HG02840 (cell line): ENCODE measurements at regions not wholly inside any gene's neighbourhood (a gene's known extent, or its start where the extent isn't known, plus 50 kb on each side); places are given as distances from the start of the nearest gene placed in this dataset.
A peak's percentile ranks its signal among the peaks of the same experiment; 100 is the strongest.
"Not testable (repeated sequence)": the region's sequence is repeated elsewhere in the genome, so short reads cannot be mapped to it uniquely, and the experiment has no call there.

ENCODE experiments used
- ATAC-seq: cut with Tn5 transposase; IDR thresholded peaks from one replicate; pipeline ENCODE4 v1.9.1; 2021; ENCODE audit warnings: mild to moderate bottlenecking, moderate library complexity, moderate number of reproducible peaks; ENCODE audit not compliant: unreplicated experiment, low FRiP score

DNA sequence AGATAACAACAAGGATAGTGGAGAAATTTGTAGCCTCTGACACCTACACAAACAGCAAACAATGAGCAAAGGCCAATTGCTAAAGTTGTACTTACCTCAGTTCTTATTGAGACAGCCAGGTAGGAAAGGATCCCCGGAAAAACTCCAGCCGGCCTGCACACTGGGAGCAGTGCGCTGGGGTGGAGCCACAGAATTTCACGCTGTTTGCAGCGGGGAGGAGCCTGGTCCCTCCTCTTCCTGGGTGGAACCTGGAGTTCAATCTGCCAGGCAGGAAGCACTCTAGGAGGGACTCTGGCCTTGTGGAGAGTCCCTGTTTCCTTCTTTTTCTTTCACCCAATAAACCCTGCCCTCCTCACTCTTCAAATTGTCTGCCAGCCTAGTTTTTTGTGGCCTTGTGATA lies 382.6 kb upstream of the TGIF2LX start:
- not testable (repeated sequence) for ATAC-seq

DNA sequence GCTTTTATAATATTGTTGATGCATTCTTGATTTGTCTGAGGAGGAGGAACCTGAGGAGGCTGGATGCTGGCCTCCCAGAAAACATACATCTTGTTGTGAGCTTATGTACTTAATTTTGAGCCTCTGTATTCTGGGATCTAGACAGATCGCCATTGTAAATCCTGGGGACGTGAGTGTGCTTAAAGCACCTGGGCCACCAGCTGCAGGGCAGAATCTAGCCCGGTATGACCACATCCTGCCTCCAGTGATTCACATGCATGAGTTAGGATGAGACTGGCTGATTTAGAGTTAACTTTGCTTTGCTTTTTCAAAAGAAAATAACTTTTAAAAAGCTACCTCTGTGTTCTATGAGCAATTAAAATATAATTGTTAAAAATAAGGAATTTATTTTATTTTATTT lies 364.6 kb upstream of the TGIF2LX start:
- not testable (repeated sequence) for ATAC-seq

DNA sequence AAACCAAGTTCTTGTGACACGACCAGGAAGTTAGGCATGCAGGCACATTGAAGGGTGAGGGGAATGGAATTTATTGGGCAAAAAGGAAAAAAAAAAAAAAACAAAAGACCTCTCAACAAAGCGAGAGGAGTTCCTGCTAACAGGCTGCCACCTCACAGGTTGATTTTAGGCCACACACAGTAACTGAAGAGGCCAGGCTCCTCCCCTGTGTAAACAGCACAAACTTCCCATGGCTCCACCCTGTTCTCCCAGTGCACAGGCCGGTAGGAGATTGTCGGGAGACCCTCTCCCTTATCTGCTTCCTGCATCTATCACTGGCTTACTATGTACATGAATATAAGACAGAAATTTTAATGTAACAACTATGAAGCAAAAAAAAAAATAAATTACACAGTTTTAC lies 359.6 kb upstream of the TGIF2LX start:
- ATAC-seq = not testable (repeated sequence)

DNA sequence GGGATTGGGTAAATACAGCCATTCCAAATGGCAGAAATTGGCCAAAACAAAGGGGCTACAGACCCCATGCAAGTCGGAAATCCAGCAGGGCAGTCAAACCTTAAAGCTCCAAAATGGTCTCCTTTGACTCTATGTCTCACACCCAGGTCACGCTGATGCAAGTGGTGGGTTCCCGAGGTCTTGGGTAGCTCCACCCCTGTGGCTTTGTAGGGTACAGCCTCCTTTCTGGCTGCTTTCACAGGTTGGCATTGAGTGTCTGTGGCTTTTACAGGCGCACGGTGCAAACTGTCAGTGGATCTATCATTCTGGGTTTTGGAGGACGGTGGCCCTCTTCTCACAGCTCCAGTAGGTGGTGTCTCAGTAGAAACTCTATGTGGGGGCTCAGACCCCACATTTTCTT lies 358.6 kb upstream of the TGIF2LX start:
- not testable (repeated sequence) for ATAC-seq

DNA sequence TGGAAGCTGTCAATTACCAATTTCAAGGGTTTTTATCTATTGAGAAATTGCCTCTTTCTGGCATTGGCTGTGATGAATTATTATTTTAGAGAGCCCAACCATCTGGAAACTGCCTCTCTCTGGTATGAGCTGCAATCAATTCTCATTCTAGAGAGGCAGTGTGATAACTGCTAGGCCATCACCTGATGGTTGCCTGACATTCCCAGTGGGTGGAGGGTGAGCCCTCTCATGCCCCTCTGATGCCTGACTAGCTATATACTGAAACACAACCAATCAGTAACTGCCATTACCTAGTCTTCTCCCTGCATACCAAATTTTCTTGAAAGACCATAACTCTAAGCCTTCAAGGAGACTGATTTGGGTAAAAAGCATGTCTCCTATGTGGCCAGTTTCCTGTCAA lies 353.9 kb upstream of the TGIF2LX start:
- not testable (repeated sequence) for ATAC-seq

DNA sequence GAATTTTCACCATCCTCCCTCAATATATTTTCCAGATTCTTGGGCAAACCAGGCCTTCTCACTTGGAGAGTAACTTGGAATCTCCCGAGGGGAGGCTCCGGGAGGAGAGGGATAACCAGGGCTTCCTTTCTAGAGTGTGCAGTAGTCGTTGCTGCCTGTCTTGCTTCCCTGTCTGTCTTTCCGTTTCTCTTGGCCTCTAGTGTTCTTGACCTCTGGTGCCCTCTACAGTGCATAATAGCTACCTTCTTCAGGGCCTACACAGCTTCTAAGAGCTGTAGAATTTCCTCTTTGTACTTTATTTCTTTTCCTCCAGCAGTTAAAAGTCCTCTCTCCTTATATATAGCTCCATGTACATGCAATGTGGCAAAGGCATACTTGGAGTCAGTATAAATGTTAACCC lies 339.8 kb upstream of the TGIF2LX start:
- not testable (repeated sequence) for ATAC-seq

DNA sequence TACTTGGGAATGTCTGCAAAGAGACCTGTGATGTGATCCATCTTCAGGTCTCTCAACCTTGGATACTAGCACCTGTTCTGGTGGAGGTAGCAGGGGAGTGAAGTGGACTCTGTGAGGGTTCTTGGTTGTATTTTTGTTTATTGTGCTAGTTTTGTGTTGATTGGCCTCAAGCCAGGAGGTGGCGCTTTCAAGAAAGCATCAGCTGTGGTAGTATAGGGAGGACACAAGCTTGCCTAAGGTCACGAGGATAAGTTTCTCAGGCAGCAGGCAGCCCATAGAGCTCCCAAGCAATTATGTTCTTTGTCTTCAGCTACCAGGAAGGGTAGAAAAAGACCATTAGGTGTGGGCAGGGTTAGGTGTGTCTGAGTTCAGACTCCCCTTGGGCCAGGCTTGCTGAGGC lies 289.9 kb upstream of the TGIF2LX start:
- ATAC-seq = not testable (repeated sequence)

DNA sequence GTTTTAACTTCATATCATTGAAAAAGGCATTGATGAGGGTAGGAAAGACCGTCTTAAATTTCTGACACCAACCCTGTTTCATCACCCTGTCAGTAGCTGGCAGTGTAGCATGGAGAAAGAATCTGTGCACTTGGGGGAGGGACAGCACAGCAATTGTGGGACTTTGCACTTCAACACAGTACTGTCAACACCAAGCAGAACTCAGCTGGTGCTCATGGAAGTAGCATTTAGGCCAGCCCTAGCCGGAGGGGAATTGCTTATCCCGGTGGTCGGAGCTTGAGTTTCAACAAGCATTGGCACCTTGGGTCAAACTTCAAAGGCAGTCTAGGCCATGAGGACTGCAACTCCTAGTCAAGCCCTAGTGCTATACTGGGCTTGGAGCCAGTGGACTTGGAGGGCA lies 285.8 kb upstream of the TGIF2LX start:
- ATAC-seq = not testable (repeated sequence)

DNA sequence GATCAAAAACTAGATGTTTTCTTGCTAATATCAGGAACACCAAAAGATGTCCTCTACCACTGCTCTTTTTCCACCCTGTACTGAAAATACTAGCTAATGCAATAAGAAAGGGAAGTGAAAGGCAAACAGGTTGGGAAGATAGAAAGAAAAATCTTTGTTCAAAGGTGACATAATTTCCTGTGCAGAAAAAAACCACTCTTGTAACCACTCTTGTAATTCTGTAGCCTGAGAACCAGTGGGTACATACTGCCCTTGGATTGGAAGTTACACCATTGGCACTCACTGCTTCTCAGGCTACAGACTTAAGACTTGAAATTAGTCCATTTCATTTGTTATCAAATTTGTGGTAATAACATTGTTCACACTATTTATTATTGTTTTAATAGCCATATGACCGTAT lies 263.0 kb upstream of the TGIF2LX start:
- not testable (repeated sequence) for ATAC-seq

DNA sequence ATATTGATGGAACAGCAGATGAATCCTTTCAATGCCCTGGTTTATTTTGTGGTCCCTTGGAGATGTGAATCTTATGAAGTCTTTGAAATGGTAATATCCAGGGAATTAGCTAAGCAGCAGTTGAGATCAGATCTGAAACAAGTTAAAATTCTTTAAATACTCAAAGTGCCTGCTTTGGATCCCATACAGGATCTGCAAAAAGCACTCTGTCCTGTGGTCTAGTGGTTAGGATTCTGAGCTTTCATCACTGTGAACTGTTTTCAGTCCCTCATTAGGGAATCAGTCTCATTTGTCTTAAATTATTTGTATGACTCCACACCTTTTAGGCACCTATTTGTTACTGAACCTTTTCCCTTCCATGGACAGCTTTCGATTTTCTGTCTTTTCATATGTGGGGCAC lies 215.2 kb upstream of the TGIF2LX start:
- not testable (repeated sequence) for ATAC-seq

DNA sequence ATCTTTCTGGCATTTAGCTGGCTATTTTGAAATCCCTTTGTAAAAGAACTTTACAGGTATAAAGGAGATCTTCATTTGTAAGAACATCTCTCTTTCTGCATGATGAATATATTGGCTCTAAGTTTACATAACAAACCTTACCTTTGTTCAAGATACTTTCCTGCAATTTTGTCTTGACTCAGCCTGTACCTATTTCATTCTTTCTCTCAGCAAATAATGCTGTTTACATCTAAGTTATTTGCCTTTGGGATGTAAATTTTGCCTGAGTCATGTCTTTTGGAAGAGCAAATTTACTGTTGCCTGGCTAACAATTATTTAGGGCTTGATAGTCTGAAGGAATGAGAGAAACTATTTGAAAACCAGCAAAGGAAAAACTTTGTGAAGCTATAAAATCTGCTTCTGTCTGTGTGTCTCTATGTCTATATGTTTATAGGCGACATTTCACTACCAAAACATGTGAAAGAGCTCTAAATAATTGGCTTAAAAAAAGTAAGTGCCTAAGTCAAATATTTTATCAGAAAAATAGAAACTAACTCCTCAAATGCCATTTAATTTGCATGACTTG lies 214.3 kb upstream of the TGIF2LX start:
- not testable (repeated sequence) for ATAC-seq

DNA sequence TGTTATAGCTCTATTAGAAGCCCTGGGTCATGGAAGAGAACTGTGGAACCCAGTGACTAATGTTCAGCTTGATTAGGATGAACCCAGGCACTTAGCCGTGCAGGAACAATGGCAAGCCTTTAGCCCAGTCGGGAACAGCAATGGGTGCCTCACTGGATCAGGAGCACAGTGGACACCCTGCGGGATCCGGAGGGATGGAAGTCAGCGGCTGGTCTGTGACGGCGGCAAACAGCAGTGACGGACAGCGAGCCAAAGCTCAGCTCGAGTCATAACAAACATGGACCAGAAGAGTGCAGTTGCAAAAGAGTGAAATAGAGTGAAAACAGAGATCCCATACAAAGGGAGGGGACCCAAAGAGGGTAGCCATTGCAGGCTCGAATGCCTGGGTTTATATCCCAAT lies 187.3 kb upstream of the TGIF2LX start:
- ATAC-seq = not testable (repeated sequence)

DNA sequence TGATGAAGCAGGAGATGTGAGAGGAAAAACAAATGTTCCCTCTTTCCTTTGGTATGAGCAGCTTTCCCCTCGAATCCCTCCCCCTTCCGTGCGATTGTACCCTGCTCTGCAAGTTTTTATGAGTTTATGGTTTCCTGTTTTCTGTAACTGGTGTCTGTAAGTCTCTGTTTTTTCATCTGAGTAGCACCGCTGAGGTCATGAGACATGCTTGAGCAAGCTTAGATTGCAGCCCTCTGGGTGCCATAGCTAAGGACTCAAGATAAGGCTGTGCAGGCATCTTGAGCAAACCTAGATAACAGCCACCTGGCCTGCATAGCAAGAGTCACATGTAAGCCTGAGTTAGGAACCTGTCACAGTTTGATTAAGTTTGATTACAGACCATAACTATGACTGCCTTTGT lies 165.2 kb upstream of the TGIF2LX start:
- ATAC-seq = not testable (repeated sequence)

DNA sequence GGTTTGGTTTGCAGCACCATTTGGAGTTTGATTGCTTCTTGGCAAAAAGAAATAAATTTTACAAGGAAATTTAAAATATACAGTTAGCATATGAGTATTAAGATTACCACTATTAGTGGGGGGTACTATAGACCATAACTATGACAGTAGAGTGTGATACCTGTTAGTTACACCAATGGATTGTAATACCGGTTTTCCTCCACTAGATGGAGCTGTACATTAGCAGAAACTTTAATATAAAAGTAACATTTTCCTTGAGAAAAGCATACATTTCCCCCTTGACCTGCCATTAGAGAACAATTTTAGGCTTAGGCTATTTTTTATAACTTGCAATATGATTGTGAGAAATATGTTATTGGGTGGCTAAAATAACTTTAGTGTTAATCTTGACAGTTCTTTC lies 163.9 kb upstream of the TGIF2LX start:
- ATAC-seq = not testable (repeated sequence)

DNA sequence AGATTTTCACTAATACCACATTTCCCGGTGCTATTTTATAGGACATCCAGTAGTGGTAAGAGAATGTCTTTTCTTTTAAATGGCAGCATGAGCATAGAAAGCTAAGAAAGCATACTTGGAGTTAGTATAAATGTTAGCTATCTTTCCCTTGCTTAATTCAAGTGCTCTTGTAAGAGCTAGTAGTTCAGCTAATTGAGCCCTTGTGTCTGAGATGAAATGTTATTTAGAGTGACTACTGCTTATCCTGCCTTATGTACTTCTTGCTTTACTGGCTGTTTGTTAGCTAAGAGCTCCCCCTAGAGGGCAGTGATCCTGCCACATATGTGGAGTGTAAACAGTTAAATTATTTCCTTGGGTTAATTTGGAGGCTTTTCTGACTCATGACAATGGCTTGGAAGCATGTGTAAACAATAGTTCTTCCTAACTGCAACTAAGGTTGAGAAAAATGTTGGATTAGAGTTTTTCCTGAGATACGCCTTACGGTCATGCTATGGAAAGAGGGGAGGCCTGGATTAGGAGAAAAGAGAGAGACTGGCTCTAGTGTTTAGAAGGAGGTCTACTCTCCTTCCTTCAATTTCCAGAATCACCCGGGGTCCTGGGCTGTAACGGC lies 162.5 kb upstream of the TGIF2LX start:
- not testable (repeated sequence) for ATAC-seq

DNA sequence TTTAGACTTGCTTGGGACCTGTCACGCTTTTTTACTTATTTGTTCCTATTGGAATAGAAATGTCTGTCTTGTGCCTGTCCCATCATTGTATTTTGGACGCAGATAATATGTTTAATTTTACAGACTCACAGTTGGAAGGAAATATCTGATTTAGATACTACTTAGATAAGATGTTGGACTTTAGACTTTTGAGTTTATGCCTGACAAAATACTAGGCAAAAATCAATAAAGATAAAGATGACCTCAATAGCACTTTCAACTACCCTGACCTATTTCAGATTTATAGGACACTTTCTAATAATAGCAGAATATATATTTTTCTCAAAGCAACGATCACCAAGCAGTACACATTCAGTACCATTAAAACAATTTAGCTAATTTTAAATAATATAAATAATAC lies 150.1 kb upstream of the TGIF2LX start:
- ATAC-seq = not testable (repeated sequence)

DNA sequence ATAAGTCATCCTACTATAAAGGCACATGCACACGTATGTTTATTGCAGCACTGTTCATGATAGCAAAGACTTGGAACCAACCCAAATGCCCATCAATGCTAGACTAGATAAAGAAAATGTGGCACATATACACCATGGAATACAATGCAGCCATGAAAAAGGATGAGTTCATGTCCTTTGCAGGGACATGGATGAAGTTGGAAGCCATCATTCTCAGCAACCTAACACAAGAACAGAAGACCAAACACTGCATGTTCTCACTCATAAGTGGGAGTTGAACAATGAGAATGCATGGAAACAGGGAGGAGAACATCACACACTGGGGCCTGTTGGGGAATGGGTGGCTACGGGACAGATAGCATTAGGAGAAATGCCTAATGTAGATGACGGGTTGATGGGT lies 110.3 kb upstream of the TGIF2LX start:
- not testable (repeated sequence) for ATAC-seq

DNA sequence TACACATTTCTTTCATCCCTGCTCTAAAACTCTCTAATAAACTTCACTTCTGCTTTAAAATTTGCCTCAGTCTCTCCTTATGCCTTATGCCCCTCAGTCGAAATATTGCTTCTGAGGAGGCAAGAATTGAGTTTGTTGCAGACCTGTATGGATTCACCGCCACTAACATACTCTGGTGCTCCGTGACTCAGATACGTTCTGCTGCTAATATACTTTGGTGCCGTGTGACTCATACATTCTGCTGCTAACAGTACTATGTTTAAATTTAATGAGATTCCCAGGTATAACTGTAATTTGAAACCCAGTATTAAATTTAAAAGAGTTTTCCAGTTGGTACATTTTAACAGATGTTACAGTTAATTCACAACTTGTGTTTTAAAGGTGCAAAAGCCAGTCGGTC lies 82.0 kb upstream of the TGIF2LX start:
- not testable (repeated sequence) for ATAC-seq

DNA sequence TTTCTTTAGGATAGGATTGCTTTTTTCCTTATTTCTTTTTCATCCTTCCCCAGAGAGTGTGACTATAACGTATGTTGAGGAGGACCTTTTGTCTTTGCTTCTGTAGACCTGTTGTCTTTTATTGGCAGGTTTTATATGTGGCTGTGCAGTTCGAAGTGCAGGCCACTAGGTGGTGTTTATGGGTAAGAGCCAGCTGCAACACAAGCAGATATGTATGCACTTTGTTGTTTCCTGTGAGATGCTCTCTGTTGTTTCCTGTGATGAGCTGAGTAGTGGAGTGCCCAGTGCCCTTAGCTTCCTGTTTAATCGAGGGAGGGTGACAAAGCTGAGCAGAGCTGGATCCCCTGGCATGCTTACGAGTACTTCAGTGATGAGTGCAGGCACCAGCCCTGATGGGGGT lies 50.0 kb upstream of the TGIF2LX start:
- peak; percentile 74 for ATAC-seq
